Glutamatergic neuron (in vitro differentiated cells): ENCODE measurements at regions not wholly inside any gene's neighbourhood (a gene's known extent, or its start where the extent isn't known, plus 50 kb on each side); places are given as distances from the start of the nearest gene placed in this dataset.
"Not testable (repeated sequence)": the region's sequence is repeated elsewhere in the genome, so short reads cannot be mapped to it uniquely, and the experiment has no call there.

ENCODE experiments used
- DNase-seq: peaks from one replicate; pipeline ENCODE4 v3.0.0; 2022
- H3K27ac Mint-ChIP-seq: one replicate; pipeline ENCODE4 v1.8.0; 2020; ENCODE audit warnings: mild to moderate bottlenecking, mixed read lengths, inconsistent platforms; ENCODE audit not compliant: unreplicated experiment
- H3K27me3 Mint-ChIP-seq: one replicate; pipeline ENCODE4 v1.8.0; 2020; ENCODE audit warnings: mild to moderate bottlenecking, moderate library complexity, mixed read lengths, inconsistent platforms; ENCODE audit not compliant: unreplicated experiment
- H3K36me3 Mint-ChIP-seq: one replicate; pipeline ENCODE4 v1.8.0; 2020; ENCODE audit warnings: mild to moderate bottlenecking, mixed read lengths, inconsistent platforms; ENCODE audit not compliant: unreplicated experiment
- H3K4me1 Mint-ChIP-seq: one replicate; pipeline ENCODE4 v1.8.0; 2020; ENCODE audit warnings: mild to moderate bottlenecking, low read depth, mixed read lengths, inconsistent platforms; ENCODE audit not compliant: unreplicated experiment
- H3K4me3 Mint-ChIP-seq: one replicate; pipeline ENCODE4 v1.8.0; 2020; ENCODE audit warnings: mild to moderate bottlenecking, mixed read lengths, inconsistent platforms; ENCODE audit not compliant: unreplicated experiment
- H3K9me3 Mint-ChIP-seq: one replicate; pipeline ENCODE4 v1.8.0; 2020; ENCODE audit warnings: mild to moderate bottlenecking, moderate library complexity, mixed read lengths, inconsistent platforms; ENCODE audit not compliant: unreplicated experiment
- CTCF ChIP-seq: fragments of 200-600 bp; sonication (generic); IDR thresholded peaks from one replicate; pipeline ENCODE4 v1.5.0; 2021; ENCODE audit not compliant: partially characterized antibody, unreplicated experiment

- Mint-ChIP-seq H3K9me3 (peaks cover 14% of the 10 kb centered on the region), H3K36me3 (peaks cover 26% of the 10 kb centered on the region), H3K4me3 (no peak overlapping the region), H3K27me3 (peaks cover 2% of the 10 kb centered on the region), H3K4me1 (peaks cover 6% of the 10 kb centered on the region), H3K27ac (peak overlapping the region; percentile 5)
- DNase-seq, result no peak
- TF ChIP-seq CTCF, result no peak
Measured at GRCh38 chr13:112172017-112172416, 105.1 kb downstream of the SOX1 start.

- TF ChIP-seq CTCF, result no peak
- Mint-ChIP-seq H3K4me1 (peaks cover 6% of the 10 kb centered on the region), H3K9me3 (peaks cover 14% of the 10 kb centered on the region), H3K27me3 (peaks cover 2% of the 10 kb centered on the region), H3K4me3 (no peak overlapping the region), H3K27ac (no peak overlapping the region), H3K36me3 (peaks cover 26% of the 10 kb centered on the region)
- DNase-seq, result no peak
Measured at GRCh38 chr13:112172641-112173251, 105.8 kb downstream of the SOX1 start.

- Mint-ChIP-seq H3K36me3 (peaks cover 26% of the 10 kb centered on the region), H3K4me3 (no peak overlapping the region), H3K27ac (no peak overlapping the region), H3K27me3 (peaks cover 2% of the 10 kb centered on the region), H3K9me3 (peaks cover 14% of the 10 kb centered on the region), H3K4me1 (peaks cover 6% of the 10 kb centered on the region)
- no peak for DNase-seq
- TF ChIP-seq CTCF, result no peak
Measured at GRCh38 chr13:112174476-112175110, 107.6 kb downstream of the SOX1 start.

GRCh38 chr13:112175162-112176075 lies 108.5 kb downstream of the SOX1 start:
- Mint-ChIP-seq H3K27ac (no peak overlapping the region), H3K9me3 (peaks cover 13% of the 10 kb centered on the region), H3K27me3 (peaks cover 2% of the 10 kb centered on the region), H3K36me3 (peaks cover 26% of the 10 kb centered on the region), H3K4me3 (peak overlapping the region; percentile 50), H3K4me1 (peaks cover 6% of the 10 kb centered on the region)
- no peak for TF ChIP-seq CTCF
- no peak for DNase-seq

GRCh38 chr13:112176141-112177119 lies 109.5 kb downstream of the SOX1 start:
- not testable (repeated sequence) for DNase-seq, H3K27me3 Mint-ChIP-seq

More at GRCh38 chr13:112176141-112177119, 109.5 kb downstream of the SOX1 start:
- not testable (repeated sequence) for H3K27ac Mint-ChIP-seq, H3K4me3 Mint-ChIP-seq, H3K4me1 Mint-ChIP-seq
- Mint-ChIP-seq H3K36me3 (peaks cover 26% of the 10 kb centered on the region), H3K9me3 (peaks cover 13% of the 10 kb centered on the region)
